NCI-H1092 treated with DMSO at 0.1 percent for 48 hours (cell line): ENCODE measurements at regions not wholly inside any gene's neighbourhood (a gene's known extent, or its start where the extent isn't known, plus 50 kb on each side); places are given as distances from the start of the nearest gene placed in this dataset.
"Not testable (repeated sequence)": the region's sequence is repeated elsewhere in the genome, so short reads cannot be mapped to it uniquely, and the experiment has no call there.

Experiments used
- DNase-seq: peaks from one replicate; lab custom pipeline; 2025; lab: John Stamatoyannopoulos, UW

GRCh38 chr12:84247931-84248330, 664.7 kb downstream of the SLC6A15 start:
- DNase-seq, result no peak

- DNase-seq, result no peak
Measured at GRCh38 chr12:84243686-84244085, 668.9 kb downstream of the SLC6A15 start.

- no peak for DNase-seq
Measured at GRCh38 chr12:84222841-84223240, 689.8 kb downstream of the SLC6A15 start.

- DNase-seq, result no peak
Measured at GRCh38 chr12:84218406-84218805, 694.2 kb downstream of the SLC6A15 start.

- DNase-seq, result no peak
Measured at GRCh38 chr12:84201976-84202375, 710.6 kb downstream of the SLC6A15 start.

GRCh38 chr12:84198294-84198946, 714.2 kb downstream of the SLC6A15 start:
- DNase-seq, result no peak

- DNase-seq, result no peak
Measured at GRCh38 chr12:84191779-84192178, 720.8 kb downstream of the SLC6A15 start.

GRCh38 chr12:84186433-84186832, 726.2 kb downstream of the SLC6A15 start:
- DNase-seq, result no peak

GRCh38 chr12:84183576-84183975, 729.0 kb downstream of the SLC6A15 start:
- no peak for DNase-seq

- DNase-seq, result no peak
Measured at GRCh38 chr12:84174115-84174514, 738.5 kb downstream of the SLC6A15 start.

- DNase-seq, result no peak
Measured at GRCh38 chr12:84172823-84173424, 739.7 kb downstream of the SLC6A15 start.

- DNase-seq, result no peak
Measured at GRCh38 chr12:84166812-84167211, 745.8 kb downstream of the SLC6A15 start.

- DNase-seq, result no peak
Measured at GRCh38 chr12:84165998-84166571, 746.5 kb downstream of the SLC6A15 start.

GRCh38 chr12:84161296-84161695, 751.3 kb downstream of the SLC6A15 start:
- no peak for DNase-seq

- DNase-seq, result no peak
Measured at GRCh38 chr12:84159260-84159659, 753.3 kb downstream of the SLC6A15 start.

- no peak for DNase-seq
Measured at GRCh38 chr12:84157170-84157569, 755.4 kb downstream of the SLC6A15 start.

GRCh38 chr12:84154991-84155930, 757.3 kb downstream of the SLC6A15 start:
- DNase-seq, result not testable (repeated sequence)

GRCh38 chr12:84154439-84154990, 758.1 kb downstream of the SLC6A15 start:
- DNase-seq, result not testable (repeated sequence)

GRCh38 chr12:84150201-84150600, 762.4 kb downstream of the SLC6A15 start:
- no peak for DNase-seq

GRCh38 chr12:84148335-84148734, 764.3 kb downstream of the SLC6A15 start:
- DNase-seq, result no peak

- DNase-seq, result no peak
Measured at GRCh38 chr12:84136862-84137367, 775.7 kb downstream of the SLC6A15 start.
